Heart left ventricle (tissue), 13 donors: ENCODE measurements at regions not wholly inside any gene's neighbourhood (a gene's known extent, or its start where the extent isn't known, plus 50 kb on each side); places are given as distances from the start of the nearest gene placed in this dataset.

Experiments used
- CTCF ChIP-seq, 12 donors: fragments of 200-600 bp; sonication (generic) in 4 of 12; IDR thresholded peaks; one replicate each; pipeline versions ENCODE4 v1.5.0 to v1.8.0; 2018 to 2022; ENCODE audit warnings: antibody characterized with exemption in 12 of 12, mild to moderate bottlenecking in 5 of 12
- POLR2A ChIP-seq, 2 donors: fragments of 450-650 bp; IDR thresholded peaks; one replicate each; pipeline ENCODE4 v1.6.1; 2017; ENCODE audit warnings: antibody characterized with exemption in 2 of 2, mild to moderate bottlenecking in 2 of 2, moderate library complexity in 2 of 2
- donor health status: ischemic (EF 13 %, LVEDD 7.1; RV severe dilation, severe dysfunction).
- donor health status: DM: no; HTN: yes; CAD: no.
- donor health status: DM: no; HTN: no; CAD: no.
- donor health status: ischemic (EF 25% LVEDD 6.9; RV normal size, moderate dysfunction).
- donor health status: ischemic (EF 25% LVEDD 5.7; RV mildly dilated, moderate dysfunction).
- donor health status: ischemic (EF 35%, LVEDD 5.7; RV mildly dilated, moderate dysfunction).
- donor health status: nonischemic (EF 11% LVEDD 7.7; RV severe dilation, severe dysfunction).
- donor health status: DM: yes; HTN: yes; CAD: no.
- donor health status: PGD.
- donor health status: ischemic (EF 29% LVEDD 5.4; RV normal size, mild dysfunction).
- donor health status: nonischemic (EF 23%, LVEDD 6.1; RV moderate dilation, normal function).

- TF ChIP-seq CTCF (IDR thresholded peaks at IDR 0.05) (no peak), POLR2A (IDR thresholded peaks at IDR 0.05) (no peak)
Observed at GRCh38 chr3:188060840-188061544, 93.0 kb upstream of the LPP start.
